Pancreas (tissue), 10 donors: ENCODE measurements at regions not wholly inside any gene's neighbourhood (a gene's known extent, or its start where the extent isn't known, plus 50 kb on each side); places are given as distances from the start of the nearest gene placed in this dataset.
"Not testable (repeated sequence)": the region's sequence is repeated elsewhere in the genome, so short reads cannot be mapped to it uniquely, and the experiment has no call there.

ENCODE experiments used
- ATAC-seq, 4 donors: fragments of 200-7000 bp; cut with Tn5 transposase; one replicate each; pipeline versions ENCODE4 v1.8.0 to v1.9.1; 2020; ENCODE audit warnings: mild to moderate bottlenecking in 4 of 4, moderate library complexity in 4 of 4
- DNase-seq, 6 donors: peaks; one replicate each; pipeline ENCODE4 v3.0.0-alpha.2; 2020
- FAIRE-seq: peaks from 2 replicates; lab custom pipeline; 2012; peaks lifted over from hg19 to GRCh38; lab: Jason Lieb, UNC
- H3K27ac ChIP-seq, 4 donors: fragments of 200-600 bp; sonication (generic); 1 replicate in 3 of 4; 2 replicates in 1 of 4; pipeline versions ENCODE4 v1.5.0 to v1.8.0; 2020
- H3K27me3 ChIP-seq, 4 donors: fragments of 200-600 bp; one replicate each; pipeline ENCODE4 v1.8.0; 2021
- H3K36me3 ChIP-seq, 3 donors: fragments of 200-600 bp; sonication (generic) in 1 of 3; one replicate each; pipeline versions ENCODE4 v1.5.0 to v1.8.0; 2020 to 2021
- H3K4me1 ChIP-seq, 3 donors: fragments of 200-600 bp; one replicate each; pipeline ENCODE4 v1.8.0; 2021
- H3K4me3 ChIP-seq, 4 donors: fragments of 200-600 bp; sonication (generic) in 2 of 4; one replicate each; pipeline versions ENCODE4 v1.5.0 to v1.8.0; 2020 to 2021
- H3K9me3 ChIP-seq, 4 donors: fragments of 200-600 bp; one replicate each; pipeline ENCODE4 v1.8.0; 2021
- WGBS, 2 donors: extraction: QIAGEN DNeasy Blood & Tissue Kit; methylation state at CpG; one replicate each; pipeline ENCODE4 v1.1.7; 2013; 5-methylcytosine and 5-hydroxymethylcytosine counted together
- intact Hi-C, 3 donors: fragments of 100-400 bp; cut with DNase I; formaldehyde crosslinking; loops; one replicate each; pipeline versions ENCODE4 v1.11.1 to v1.14.2; 2022
- TF ChIP-seq, protein P1 (sequence below), 4 donors: fragments of 200-600 bp; sonication (generic) in 3 of 4; IDR thresholded peaks; one replicate each; pipeline versions ENCODE4 v1.5.0 to v1.8.0; 2021; ENCODE audit warnings: antibody characterized with exemption in 4 of 4
- donor health status: healthy with polysubstance abuse.
- donor health status: DM: no; HTN: no; CAD: no; lungs with moderate emphysema.
- donor health status: DM: no; HTN: no; CAD: no.
- donor health status: control.
- donor health status: control.
- donor health status: Bipolar disorder and iron deficiency.
- donor health status: DM: yes; HTN: yes; CAD: no.
- donor health status: DM: no; HTN: no; CAD: no.
- donor health status: DM: no; HTN: no; CAD: no.
- donor health status: DM: yes; HTN: yes; CAD: no.

DNA sequence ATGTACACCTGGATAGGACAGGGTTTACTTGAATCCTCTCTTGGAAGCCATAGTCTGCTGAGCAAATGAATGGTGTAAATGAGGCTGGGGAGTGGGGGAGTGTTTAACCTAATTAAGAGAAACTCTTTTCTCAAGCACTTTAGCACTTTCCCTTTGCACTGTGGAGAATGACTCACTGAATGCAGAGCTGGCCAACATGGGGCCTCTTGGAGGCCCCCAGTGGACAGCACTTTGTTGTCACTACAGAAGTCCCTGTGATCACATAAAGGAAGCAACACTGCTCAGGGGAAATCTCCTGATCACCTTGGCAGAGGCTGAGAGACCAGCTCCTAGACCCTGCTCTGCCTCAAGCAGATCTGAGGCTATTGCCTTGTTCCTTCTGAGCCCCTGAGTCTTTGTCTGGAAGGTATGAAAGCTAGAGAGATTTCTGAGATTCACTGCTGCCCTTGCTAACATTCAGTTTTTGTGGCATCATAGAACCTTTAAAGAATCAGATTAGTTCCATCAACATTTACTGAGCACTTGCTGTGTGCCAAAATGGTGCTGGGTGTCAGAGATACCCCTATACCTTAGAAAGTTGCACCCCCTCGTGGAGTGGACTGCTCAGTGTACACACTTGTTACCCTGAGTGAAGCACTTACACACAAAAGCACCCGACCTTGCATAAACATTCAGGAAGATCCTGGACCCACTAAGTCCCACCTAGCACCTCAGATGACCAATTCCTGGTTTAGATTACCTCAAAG is 230.1 kb upstream of the CCL2 start:
- TF ChIP-seq, protein P1, sequence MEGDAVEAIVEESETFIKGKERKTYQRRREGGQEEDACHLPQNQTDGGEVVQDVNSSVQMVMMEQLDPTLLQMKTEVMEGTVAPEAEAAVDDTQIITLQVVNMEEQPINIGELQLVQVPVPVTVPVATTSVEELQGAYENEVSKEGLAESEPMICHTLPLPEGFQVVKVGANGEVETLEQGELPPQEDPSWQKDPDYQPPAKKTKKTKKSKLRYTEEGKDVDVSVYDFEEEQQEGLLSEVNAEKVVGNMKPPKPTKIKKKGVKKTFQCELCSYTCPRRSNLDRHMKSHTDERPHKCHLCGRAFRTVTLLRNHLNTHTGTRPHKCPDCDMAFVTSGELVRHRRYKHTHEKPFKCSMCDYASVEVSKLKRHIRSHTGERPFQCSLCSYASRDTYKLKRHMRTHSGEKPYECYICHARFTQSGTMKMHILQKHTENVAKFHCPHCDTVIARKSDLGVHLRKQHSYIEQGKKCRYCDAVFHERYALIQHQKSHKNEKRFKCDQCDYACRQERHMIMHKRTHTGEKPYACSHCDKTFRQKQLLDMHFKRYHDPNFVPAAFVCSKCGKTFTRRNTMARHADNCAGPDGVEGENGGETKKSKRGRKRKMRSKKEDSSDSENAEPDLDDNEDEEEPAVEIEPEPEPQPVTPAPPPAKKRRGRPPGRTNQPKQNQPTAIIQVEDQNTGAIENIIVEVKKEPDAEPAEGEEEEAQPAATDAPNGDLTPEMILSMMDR (IDR thresholded peaks at IDR 0.05), result no peak
- Histone ChIP-seq H3K4me3 (no peak overlapping the region), H3K4me1 (no peaks in the 10 kb centered on the region), H3K9me3 (no peaks in the 10 kb centered on the region), H3K27ac (no peak overlapping the region), H3K36me3 (no peaks in the 10 kb centered on the region), H3K27me3 (peaks cover 0 to 4% (median 0%) of the 10 kb centered on the region in 4 donors)
- intact Hi-C loops, result no loop called here
- WGBS, 2 donors, result 30 to 33% methylated on average over 2 of the region's 2 CpGs
- DNase-seq, result no peak
- ATAC-seq, result no peak
- FAIRE-seq, result no peak

DNA sequence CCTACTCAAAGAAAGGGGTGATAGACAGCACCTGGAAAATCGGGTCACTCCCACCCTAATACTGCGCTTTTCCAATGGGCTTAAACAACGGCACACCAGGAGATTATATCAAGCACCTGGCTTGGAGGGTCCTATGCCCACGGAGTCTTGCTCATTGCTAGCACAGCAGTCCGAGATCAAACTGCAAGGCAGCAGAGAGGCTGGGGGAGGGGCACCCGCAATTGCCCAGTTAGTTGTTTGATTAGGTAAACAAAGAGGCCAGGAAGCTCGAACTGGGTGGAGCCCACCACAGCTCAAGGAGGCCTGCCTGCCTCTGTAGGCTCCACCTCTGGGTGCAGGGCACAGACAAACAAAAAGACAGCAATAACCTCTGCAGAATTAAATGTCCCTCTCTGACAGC is 224.5 kb upstream of the CCL2 start:
- FAIRE-seq, H3K9me3 ChIP-seq, H3K27me3 ChIP-seq, intact Hi-C loops, DNase-seq, H3K4me3 ChIP-seq, H3K27ac ChIP-seq, H3K4me1 ChIP-seq, ATAC-seq, H3K36me3 ChIP-seq: not testable (repeated sequence)
- WGBS, 2 donors, result 43 to 56% methylated on average over 7 of the region's 7 CpGs

GRCh38 chr17:34032305-34032704 is 222.8 kb upstream of the CCL2 start:
- DNase-seq, H3K27me3 ChIP-seq, ATAC-seq, H3K4me3 ChIP-seq, H3K36me3 ChIP-seq, H3K27ac ChIP-seq, H3K9me3 ChIP-seq, FAIRE-seq, H3K4me1 ChIP-seq, intact Hi-C loops: not testable (repeated sequence)

GRCh38 chr17:34038786-34039185 is 216.3 kb upstream of the CCL2 start:
- ATAC-seq, intact Hi-C loops, FAIRE-seq: not testable (repeated sequence)

DNA sequence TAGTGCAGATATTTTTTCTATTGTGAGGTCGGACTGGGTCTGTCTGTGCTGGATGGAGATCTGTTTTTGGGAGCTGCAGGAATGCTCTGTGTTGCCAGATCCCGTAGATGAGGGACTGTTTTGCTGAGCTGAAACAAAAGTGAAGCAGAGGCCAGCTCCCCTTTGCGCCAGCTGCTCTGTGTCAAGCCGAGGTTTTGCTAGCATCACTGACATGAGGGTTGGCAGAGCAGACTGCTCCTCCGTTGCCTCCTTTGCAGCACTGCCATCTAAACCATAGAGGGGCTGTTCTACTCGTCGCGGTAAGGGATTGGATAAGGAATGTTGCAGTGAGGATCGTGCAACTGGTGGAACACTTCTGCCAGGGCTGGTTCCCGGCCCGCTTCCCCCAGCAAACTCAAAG is 215.9 kb upstream of the CCL2 start:
- FAIRE-seq, H3K27ac ChIP-seq, H3K4me1 ChIP-seq, intact Hi-C loops, DNase-seq, ATAC-seq, H3K36me3 ChIP-seq, H3K9me3 ChIP-seq, H3K4me3 ChIP-seq, H3K27me3 ChIP-seq: not testable (repeated sequence)
- 77 to 86% methylated on average over 11 of the region's 11 CpGs for WGBS, 2 donors

More at GRCh38 chr17:34038786-34039185, 216.3 kb upstream of the CCL2 start:
- not testable (repeated sequence) for H3K4me1 ChIP-seq, DNase-seq, H3K27me3 ChIP-seq, H3K36me3 ChIP-seq, H3K4me3 ChIP-seq, H3K27ac ChIP-seq, H3K9me3 ChIP-seq
- 67 to 68% methylated on average over 9 of the region's 9 CpGs for WGBS, 2 donors

- H3K4me3 ChIP-seq, intact Hi-C loops, H3K27ac ChIP-seq, H3K9me3 ChIP-seq, H3K36me3 ChIP-seq, H3K4me1 ChIP-seq, FAIRE-seq, H3K27me3 ChIP-seq: not testable (repeated sequence)
- 48 to 54% methylated on average over 21 to 69 of the region's 69 CpGs for WGBS, 2 donors
- ATAC-seq (peak; percentile 76 to 87 (median 84)), DNase-seq (peak in 3 of 6 donors; percentile 23 to 56 (median 25))
Measured at GRCh38 chr17:34039759-34040555, 215.1 kb upstream of the CCL2 start.

DNA sequence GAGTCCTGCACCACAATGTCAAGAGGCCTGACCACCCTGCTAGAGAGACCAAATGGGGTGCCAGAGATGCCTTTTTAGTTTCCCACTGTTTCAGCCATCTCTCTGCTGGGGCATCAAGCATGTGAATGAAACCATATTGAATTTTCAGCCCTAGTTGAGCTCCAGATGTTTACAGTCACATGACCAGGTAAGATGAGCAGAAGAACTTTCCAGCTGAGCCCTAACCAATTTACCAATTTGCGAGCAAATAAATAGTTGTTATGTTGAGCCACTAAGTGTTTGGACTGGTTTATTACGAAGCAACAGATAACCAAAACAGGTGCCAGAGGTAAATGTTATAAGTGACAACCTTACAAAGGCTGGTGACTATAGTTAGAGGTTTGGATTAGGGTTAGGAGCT is 209.1 kb upstream of the CCL2 start:
- Histone ChIP-seq H3K9me3 (no peaks in the 10 kb centered on the region), H3K4me3 (no peak overlapping the region), H3K27ac (no peak overlapping the region), H3K36me3 (no peaks in the 10 kb centered on the region), H3K27me3 (no peaks in the 10 kb centered on the region), H3K4me1 (no peaks in the 10 kb centered on the region)
- TF ChIP-seq, protein P1 (IDR thresholded peaks at IDR 0.05), result no peak
- DNase-seq (no peak), ATAC-seq (no peak), FAIRE-seq (no peak)
- intact Hi-C loops, result no loop called here
- 66 to 69% methylated on average over 2 of the region's 2 CpGs for WGBS, 2 donors
